GM19043 (cell line): ENCODE measurements at regions not wholly inside any gene's neighbourhood (a gene's known extent, or its start where the extent isn't known, plus 50 kb on each side); places are given as distances from the start of the nearest gene placed in this dataset.

Experiments
- ATAC-seq: cut with Tn5 transposase; IDR thresholded peaks from one replicate; pipeline ENCODE4 v1.9.1; 2021; ENCODE audit warnings: low read depth; ENCODE audit not compliant: unreplicated experiment

- ATAC-seq = no peak
Measured at GRCh38 chr10:10317151-10317550, 700.5 kb upstream of the CELF2 start.

- no peak for ATAC-seq
Measured at GRCh38 chr10:10318856-10319255, 698.8 kb upstream of the CELF2 start.

GRCh38 chr10:10320956-10321355, 696.7 kb upstream of the CELF2 start:
- no peak for ATAC-seq

GRCh38 chr10:10326116-10326515, 691.6 kb upstream of the CELF2 start:
- no peak for ATAC-seq

GRCh38 chr10:10327934-10328333, 689.7 kb upstream of the CELF2 start:
- no peak for ATAC-seq

GRCh38 chr10:10330418-10330817, 687.3 kb upstream of the CELF2 start:
- no peak for ATAC-seq

- ATAC-seq = no peak
Measured at GRCh38 chr10:10332786-10333185, 684.9 kb upstream of the CELF2 start.

GRCh38 chr10:10333622-10334021, 684.0 kb upstream of the CELF2 start:
- no peak for ATAC-seq

- no peak for ATAC-seq
Measured at GRCh38 chr10:10338339-10338738, 679.3 kb upstream of the CELF2 start.

- ATAC-seq = no peak
Measured at GRCh38 chr10:10346390-10347150, 671.1 kb upstream of the CELF2 start.

- no peak for ATAC-seq
Measured at GRCh38 chr10:10350050-10350449, 667.6 kb upstream of the CELF2 start.

GRCh38 chr10:10351451-10351850, 666.2 kb upstream of the CELF2 start:
- ATAC-seq = no peak

- ATAC-seq = no peak
Measured at GRCh38 chr10:10353326-10353868, 664.3 kb upstream of the CELF2 start.

- ATAC-seq = no peak
Measured at GRCh38 chr10:10359263-10359662, 658.4 kb upstream of the CELF2 start.

GRCh38 chr10:10361301-10361885, 656.3 kb upstream of the CELF2 start:
- ATAC-seq = no peak

GRCh38 chr10:10362800-10363199, 654.9 kb upstream of the CELF2 start:
- ATAC-seq = no peak

GRCh38 chr10:10363217-10363616, 654.5 kb upstream of the CELF2 start:
- ATAC-seq = no peak

GRCh38 chr10:10364902-10365301, 652.8 kb upstream of the CELF2 start:
- no peak for ATAC-seq

GRCh38 chr10:10365676-10366075, 652.0 kb upstream of the CELF2 start:
- ATAC-seq = no peak

- no peak for ATAC-seq
Measured at GRCh38 chr10:10366836-10367235, 650.8 kb upstream of the CELF2 start.

- no peak for ATAC-seq
Measured at GRCh38 chr10:10367264-10367663, 650.4 kb upstream of the CELF2 start.

- no peak for ATAC-seq
Measured at GRCh38 chr10:10368951-10369576, 648.6 kb upstream of the CELF2 start.
